GM19240 (cell line): ENCODE measurements at regions not wholly inside any gene's neighbourhood (a gene's known extent, or its start where the extent isn't known, plus 50 kb on each side); places are given as distances from the start of the nearest gene placed in this dataset.

Experiments used
- DNase-seq: peaks from one replicate; pipeline ENCODE4 v3.0.0; 2011; ENCODE audit warnings: low spot score; ENCODE audit not compliant: insufficient read length

GRCh38 chr16:5508371-5508770 is 410.8 kb upstream of the EEF2KMT start:
- no peak for DNase-seq

GRCh38 chr16:5506021-5506420 is 408.4 kb upstream of the EEF2KMT start:
- no peak for DNase-seq

- no peak for DNase-seq
These were observed 407.7 kb upstream of the EEF2KMT start for GRCh38 chr16:5505091-5505887.

GRCh38 chr16:5504064-5504781 is 406.6 kb upstream of the EEF2KMT start:
- DNase-seq = no peak

- DNase-seq = no peak
These were observed 405.3 kb upstream of the EEF2KMT start for GRCh38 chr16:5502944-5503343.

- no peak for DNase-seq
These were observed 404.9 kb upstream of the EEF2KMT start for GRCh38 chr16:5502467-5502869.

- DNase-seq = no peak
These were observed 402.9 kb upstream of the EEF2KMT start for GRCh38 chr16:5500526-5500925.

- DNase-seq = no peak
These were observed 401.0 kb upstream of the EEF2KMT start for GRCh38 chr16:5498562-5498961.

- no peak for DNase-seq
These were observed 398.4 kb upstream of the EEF2KMT start for GRCh38 chr16:5496013-5496412.

GRCh38 chr16:5490499-5490898 is 392.9 kb upstream of the EEF2KMT start:
- DNase-seq = no peak

- no peak for DNase-seq
These were observed 391.0 kb upstream of the EEF2KMT start for GRCh38 chr16:5488581-5488980.

- no peak for DNase-seq
These were observed 390.1 kb upstream of the EEF2KMT start for GRCh38 chr16:5487728-5488127.

GRCh38 chr16:5482256-5482655 is 384.7 kb upstream of the EEF2KMT start:
- no peak for DNase-seq

- no peak for DNase-seq
These were observed 383.0 kb upstream of the EEF2KMT start for GRCh38 chr16:5480431-5481195.

- DNase-seq = no peak
These were observed 382.3 kb upstream of the EEF2KMT start for GRCh38 chr16:5479926-5480325.

- no peak for DNase-seq
These were observed 380.4 kb upstream of the EEF2KMT start for GRCh38 chr16:5478036-5478435.

- DNase-seq = no peak
These were observed 379.7 kb upstream of the EEF2KMT start for GRCh38 chr16:5477251-5477650.

GRCh38 chr16:5472552-5472951 is 375.0 kb upstream of the EEF2KMT start:
- no peak for DNase-seq

GRCh38 chr16:5468488-5468887 is 370.9 kb upstream of the EEF2KMT start:
- no peak for DNase-seq

GRCh38 chr16:5467552-5467951 is 370.0 kb upstream of the EEF2KMT start:
- DNase-seq = no peak

GRCh38 chr16:5466551-5466950 is 369.0 kb upstream of the EEF2KMT start:
- no peak for DNase-seq

- no peak for DNase-seq
These were observed 368.1 kb upstream of the EEF2KMT start for GRCh38 chr16:5465714-5466113.
